GM19351 (cell line): ENCODE measurements at regions not wholly inside any gene's neighbourhood (a gene's known extent, or its start where the extent isn't known, plus 50 kb on each side); places are given as distances from the start of the nearest gene placed in this dataset.

ENCODE experiments used
- ATAC-seq: cut with Tn5 transposase; IDR thresholded peaks from one replicate; pipeline ENCODE4 v1.9.1; 2021; ENCODE audit warnings: mild to moderate bottlenecking, moderate library complexity; ENCODE audit not compliant: unreplicated experiment

DNA sequence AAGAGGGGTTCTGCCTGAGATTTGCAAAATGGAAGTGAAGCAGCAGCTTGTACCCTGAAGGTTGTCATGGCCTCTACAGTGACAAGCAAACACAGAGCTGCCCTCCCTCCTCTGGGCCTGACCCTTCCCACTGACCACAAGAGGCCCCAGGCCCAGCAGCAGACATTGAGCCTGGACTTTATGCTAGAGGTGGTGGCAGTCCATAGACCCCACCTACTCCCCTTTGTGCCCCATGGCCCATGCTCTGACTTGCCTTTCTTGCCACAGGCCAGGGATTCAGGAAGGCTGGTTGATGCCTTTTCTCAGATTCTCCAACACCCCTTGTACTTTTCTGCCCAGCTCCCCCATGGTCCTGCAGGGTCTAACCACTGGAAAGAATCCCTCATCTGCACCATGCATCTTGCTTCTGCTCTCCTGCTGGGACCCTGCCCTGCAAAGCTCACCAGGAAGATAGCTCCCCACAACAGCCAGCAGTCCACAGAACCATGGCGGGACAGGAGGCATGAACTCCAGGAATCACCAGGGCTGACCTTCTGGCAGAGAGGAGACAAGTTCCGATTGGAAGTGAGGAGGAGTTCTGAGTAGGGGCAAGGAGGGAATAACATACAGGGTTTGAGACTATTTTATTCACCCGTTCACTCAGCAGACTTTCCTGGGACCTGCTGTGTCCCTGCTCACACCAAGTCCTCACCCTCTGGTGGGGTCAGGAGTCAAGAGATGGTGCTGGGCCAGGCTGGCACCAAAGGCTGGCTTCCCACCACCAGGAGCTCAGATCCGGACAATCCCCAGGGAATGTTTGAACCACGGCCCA is 263.8 kb downstream of the SYK start:
- no peak for ATAC-seq

DNA sequence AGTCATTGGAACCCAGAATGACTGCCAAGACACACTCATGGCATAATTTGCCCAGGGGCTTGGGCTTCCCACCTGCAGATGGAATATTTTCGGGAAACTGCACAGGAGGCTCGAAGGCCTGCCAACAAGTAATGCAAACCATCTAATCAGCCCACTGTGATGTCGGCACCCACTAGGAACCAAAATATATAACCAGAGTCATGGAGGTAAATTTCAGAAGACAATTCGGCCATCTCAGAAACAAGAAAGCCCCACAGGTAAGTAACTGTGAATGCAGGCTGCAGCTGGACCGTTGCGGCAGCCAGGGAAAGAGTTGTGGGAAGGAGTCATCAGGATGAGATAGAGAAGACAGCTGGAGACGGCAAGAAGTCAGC is 264.4 kb downstream of the SYK start:
- no peak for ATAC-seq

DNA sequence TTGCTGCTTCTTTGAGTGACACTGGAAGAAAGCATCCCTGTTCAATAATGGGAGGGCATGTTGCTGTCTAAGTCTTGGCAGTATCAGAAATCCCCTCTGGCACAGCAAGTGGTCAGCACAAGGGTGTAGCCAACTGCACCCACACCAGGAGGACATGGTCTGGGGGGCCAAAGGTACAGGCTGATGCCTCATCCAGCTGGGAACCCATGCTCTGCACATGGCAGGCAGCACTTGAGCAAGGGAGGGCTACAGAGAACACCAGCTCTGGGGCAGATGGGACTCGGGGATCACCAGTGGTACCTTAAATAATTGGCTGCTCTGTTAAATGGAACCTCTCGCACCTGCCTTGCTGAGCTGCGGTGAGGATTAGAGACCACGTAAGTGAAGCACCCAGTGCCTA is 265.2 kb downstream of the SYK start:
- no peak for ATAC-seq

DNA sequence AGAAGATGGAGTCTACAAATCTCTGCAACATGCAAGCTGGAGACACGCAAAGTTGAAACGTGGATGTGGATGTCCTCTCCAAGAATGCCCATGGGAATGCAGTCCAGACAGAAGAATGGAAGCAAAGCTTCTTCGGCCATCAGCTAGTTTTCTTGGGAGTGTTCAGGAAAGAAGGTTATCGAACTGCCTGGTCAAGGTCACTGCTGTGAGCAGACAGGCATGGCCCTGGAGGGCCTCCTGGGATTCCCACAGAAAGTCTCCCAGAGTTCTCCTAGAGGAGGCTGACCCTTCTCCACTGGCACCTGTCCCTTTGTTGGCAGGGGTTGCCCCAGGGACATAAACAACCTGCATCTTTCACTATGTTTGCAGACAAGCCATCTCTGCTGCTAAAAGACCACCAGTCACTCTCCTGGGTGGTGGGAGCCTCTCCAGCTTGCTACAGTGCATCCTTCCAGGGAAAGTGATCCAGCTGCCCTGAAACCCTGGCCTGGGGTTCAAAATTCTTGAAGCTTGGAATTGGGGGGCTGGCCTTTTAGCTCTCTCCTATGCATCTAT is 265.8 kb downstream of the SYK start:
- ATAC-seq: no peak

DNA sequence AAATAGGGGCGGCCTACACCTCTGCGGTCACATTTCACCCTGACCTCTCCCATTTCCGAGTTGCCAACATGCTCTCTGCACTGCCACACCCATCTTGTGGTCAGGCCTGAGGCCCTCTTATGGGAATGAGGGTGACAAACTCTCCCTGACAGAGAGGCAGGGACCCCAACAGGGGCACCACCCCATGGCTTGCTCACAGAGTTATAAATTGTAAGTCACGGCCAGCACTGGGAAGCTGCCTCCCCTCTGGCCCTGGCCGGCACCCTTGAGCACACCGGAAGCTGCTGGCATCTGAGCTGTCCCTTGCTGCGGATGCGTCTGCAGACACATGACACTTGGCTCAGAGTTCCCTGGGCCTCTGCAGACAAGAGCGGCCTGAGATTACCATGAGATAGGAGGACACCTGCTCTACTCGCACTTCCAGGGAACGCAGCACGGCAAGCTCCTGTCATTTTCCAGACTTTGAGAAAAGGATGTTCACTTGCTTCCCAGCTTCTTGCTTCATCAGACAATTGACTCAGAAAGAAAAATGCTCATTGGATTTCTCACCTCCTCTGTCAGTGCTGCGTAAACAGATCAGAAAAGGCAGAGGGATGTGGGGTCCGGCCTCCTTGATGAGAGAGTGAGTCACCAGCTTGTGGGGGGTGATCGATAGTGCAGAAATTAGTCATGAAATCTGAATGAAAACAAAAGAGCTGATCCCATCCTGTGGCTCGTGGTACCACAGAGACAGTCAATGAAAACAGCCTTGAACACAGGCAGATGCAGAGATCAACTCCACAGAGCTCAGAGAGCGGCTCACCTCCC is 269.8 kb downstream of the SYK start:
- no peak for ATAC-seq

- no peak for ATAC-seq
These were observed 271.6 kb downstream of the SYK start for GRCh38 chr9:91073049-91073810.

GRCh38 chr9:91073811-91074771 is 272.5 kb downstream of the SYK start:
- ATAC-seq: no peak

DNA sequence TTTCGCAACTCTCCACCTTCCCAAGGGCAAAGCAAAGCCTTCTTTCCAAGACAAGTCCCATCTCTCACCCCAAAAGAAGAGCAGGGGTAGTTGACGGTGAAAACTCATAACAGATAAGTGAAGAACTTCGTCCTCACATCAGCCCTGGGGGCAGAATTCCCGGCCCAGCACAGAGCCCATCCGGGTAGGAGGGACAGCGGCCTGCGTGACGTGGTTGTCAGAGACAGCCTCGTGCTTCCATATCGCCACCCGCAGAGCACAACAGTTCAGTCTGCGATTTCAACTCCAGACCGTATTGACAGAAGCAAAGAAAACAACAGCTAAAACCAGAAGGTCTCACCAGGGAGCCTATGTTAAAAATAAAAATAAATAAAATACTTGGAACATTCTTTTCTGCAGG is 273.2 kb downstream of the SYK start:
- ATAC-seq: no peak

DNA sequence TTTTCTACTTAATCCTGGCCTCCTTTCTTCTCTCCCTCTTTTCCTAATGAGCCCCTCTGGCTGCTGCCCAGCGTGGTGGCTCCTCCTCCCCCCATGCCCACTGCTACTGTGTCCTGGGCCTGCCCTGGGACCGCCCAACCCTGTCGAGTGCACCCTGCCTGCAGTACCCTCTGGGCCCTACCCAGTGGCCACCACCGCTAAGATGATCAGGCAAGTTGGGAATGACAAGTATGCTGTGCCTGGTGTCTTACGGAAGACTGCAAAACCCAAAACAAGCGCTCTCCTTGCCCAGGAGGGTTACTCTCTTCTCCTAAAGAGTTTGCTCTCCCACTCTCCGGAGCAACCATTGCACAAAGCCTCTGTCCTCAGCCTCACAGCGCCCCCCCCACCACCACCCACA is 273.7 kb downstream of the SYK start:
- no peak for ATAC-seq

DNA sequence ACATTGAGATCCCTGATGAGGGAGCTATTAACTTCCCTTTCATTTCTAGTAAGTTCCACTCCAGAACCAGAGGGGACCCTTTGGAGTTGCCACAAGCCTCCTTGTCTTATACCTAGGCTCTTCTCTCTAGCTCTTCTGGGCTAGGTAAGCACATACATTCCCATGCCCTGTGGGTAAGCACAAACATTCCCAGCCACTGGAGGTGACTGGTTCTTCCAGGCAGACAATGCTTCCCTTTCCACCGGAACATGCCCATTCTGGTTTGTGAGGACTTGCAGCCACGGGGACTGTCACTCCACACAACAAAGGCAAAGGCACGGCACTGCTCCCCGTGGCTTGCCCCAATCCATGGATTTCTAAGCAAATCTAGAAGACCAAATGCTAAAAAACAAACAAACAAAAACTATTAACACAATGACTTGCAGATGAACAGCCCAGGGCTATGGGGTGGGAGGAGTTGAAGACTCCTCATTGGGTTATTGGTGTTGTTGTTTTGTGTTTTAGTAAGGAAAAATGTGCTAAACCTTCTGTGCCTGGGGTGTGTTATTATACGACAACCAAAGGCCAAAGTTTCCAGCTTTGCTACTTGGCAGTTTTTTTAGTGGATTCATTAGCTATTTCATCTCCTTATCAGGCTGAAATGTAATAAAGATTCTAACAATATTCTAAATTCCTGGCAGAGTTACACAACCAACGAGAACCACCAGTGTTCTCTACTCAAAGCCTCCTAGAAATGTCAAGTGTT is 276.2 kb downstream of the SYK start:
- no peak for ATAC-seq

GRCh38 chr9:91078369-91078695 is 276.7 kb downstream of the SYK start:
- no peak for ATAC-seq

GRCh38 chr9:91082731-91083130 is 279.0 kb downstream of the AUH start:
- ATAC-seq: no peak

GRCh38 chr9:91084896-91085516 is 276.7 kb downstream of the AUH start:
- no peak for ATAC-seq

GRCh38 chr9:91085517-91086291 is 276.0 kb downstream of the AUH start:
- no peak for ATAC-seq

- ATAC-seq: no peak
These were observed 274.9 kb downstream of the AUH start for GRCh38 chr9:91086657-91087461.

- no peak for ATAC-seq
These were observed 274.3 kb downstream of the AUH start for GRCh38 chr9:91087462-91087759.

- no peak for ATAC-seq
These were observed 272.2 kb downstream of the AUH start for GRCh38 chr9:91089405-91090129.
